ENCODE measurements at regions not wholly inside any gene's neighbourhood (a gene's known extent, or its start where the extent isn't known, plus 50 kb on each side); places are given as distances from the start of the nearest gene placed in this dataset.

- TF ChIP-seq CTCF (IDR thresholded peaks at IDR 0.05; ENCODE audit: insufficient read depth, low read length, poor library complexity, severe bottlenecking): no peak
- TF ChIP-seq EZH2phosphoT487 (conservative IDR thresholded peaks at IDR 0.05; ENCODE audit: low read length): no peak
Observed at GRCh38 chr2:34785206-34785785, 1186.2 kb upstream of the FAM98A start.

All from SU-DHL-6 (cell line).